H1 (cell line): ENCODE measurements at regions not wholly inside any gene's neighbourhood (a gene's known extent, or its start where the extent isn't known, plus 50 kb on each side); places are given as distances from the start of the nearest gene placed in this dataset.

Experiments
- CTCF ChIA-PET: fragments of 300-600 bp; sonication (Branson Sonifier 250); formaldehyde crosslinking; loops from one replicate; lab custom pipeline; 2021; ENCODE audit not compliant: partially characterized antibody; lab: Charles Lee
- POLR2A ChIA-PET: fragments of 300-600 bp; sonication (Branson Sonifier 250); formaldehyde crosslinking; loops from one replicate; lab custom pipeline; 2021; ENCODE audit warnings: inconsistent platforms; ENCODE audit not compliant: partially characterized antibody; lab: Charles Lee
- DNase-seq, 2 experiments: peaks; one replicate each; pipeline versions ENCODE4 v3.0.0 to v3.0.0-alpha.2; 2010 to 2022; ENCODE audit warnings: low spot score in 2 of 2, low read depth in 1 of 2, mixed read lengths in 1 of 2
- FAIRE-seq: peaks from 2 replicates; lab custom pipeline; 2011; peaks lifted over from hg19 to GRCh38; lab: Jason Lieb, UNC
- H2AFZ ChIP-seq: 2 replicates; pipeline ENCODE4 v1.8.1; 2012; ENCODE audit warnings: low read length, inconsistent platforms
- H2AK5ac ChIP-seq: 2 replicates; pipeline ENCODE4 v1.6.1; 2013; ENCODE audit warnings: low read depth, low read length
- H2BK120ac ChIP-seq: replicated peaks from 2 replicates; pipeline ENCODE3; 2013; ENCODE audit warnings: low read depth, low read length, inconsistent platforms
- H2BK12ac ChIP-seq: 2 replicates; pipeline ENCODE4 v1.6.1; 2013; ENCODE audit warnings: low read depth, low read length
- H2BK15ac ChIP-seq: 2 replicates; pipeline ENCODE4 v1.6.1; 2013; ENCODE audit warnings: low read length
- H2BK20ac ChIP-seq: 2 replicates; pipeline ENCODE4 v1.6.1; 2013; ENCODE audit warnings: low read length
- H2BK5ac ChIP-seq: 2 replicates; pipeline ENCODE4 v1.6.1; 2013; ENCODE audit warnings: low read depth, low read length
- H3K14ac ChIP-seq: 2 replicates; pipeline ENCODE4 v1.6.1; 2013; ENCODE audit warnings: inconsistent platforms; ENCODE audit not compliant: insufficient read length
- H3K18ac ChIP-seq: 2 replicates; pipeline ENCODE4 v1.6.1; 2013; ENCODE audit warnings: low read length; ENCODE audit errors: extremely low read depth
- H3K23ac ChIP-seq: 2 replicates; pipeline ENCODE4 v1.6.1; 2013; ENCODE audit warnings: inconsistent platforms; ENCODE audit not compliant: insufficient read length
- H3K23me2 ChIP-seq: 2 replicates; pipeline ENCODE4 v1.6.1; 2013; ENCODE audit warnings: low read depth, low read length
- H3K27ac ChIP-seq: 2 replicates; pipeline ENCODE4 v1.6.1; 2011; ENCODE audit warnings: low read depth, low read length, inconsistent platforms
- H3K27me3 ChIP-seq, 4 experiments: replicated peaks in 1 of 4; 1 replicate in 1 of 4; 2 replicates in 3 of 4; pipeline versions ENCODE4 v1.6.1 to v1.8.1; 2011 to 2013; ENCODE audit warnings: low read length in 3 of 4, mild to moderate bottlenecking in 3 of 4, inconsistent platforms in 2 of 4, mixed read lengths in 2 of 4, moderate library complexity in 1 of 4; ENCODE audit not compliant: control insufficient read depth in 3 of 4, insufficient read depth in 3 of 4; ENCODE audit errors: extremely low read depth in 1 of 4
- H3K36me3 ChIP-seq, 4 experiments: 2 replicates each; pipeline versions ENCODE4 v1.6.1 to v1.8.1; 2011 to 2013; ENCODE audit warnings: mild to moderate bottlenecking in 4 of 4, low read length in 3 of 4, moderate library complexity in 2 of 4, control low read depth in 1 of 4, inconsistent platforms in 1 of 4; ENCODE audit not compliant: insufficient read depth in 4 of 4, control insufficient read depth in 2 of 4
- H3K4ac ChIP-seq: replicated peaks from 2 replicates; pipeline ENCODE3; 2013; ENCODE audit warnings: low read length, low read depth, mixed read lengths, inconsistent platforms; ENCODE audit not compliant: insufficient read length
- H3K4me1 ChIP-seq, 4 experiments: replicated peaks in 1 of 4; 1 replicate in 1 of 4; 2 replicates in 3 of 4; pipeline versions ENCODE4 v1.6.1 to v1.8.1; 2011 to 2013; ENCODE audit warnings: low read length in 3 of 4, inconsistent platforms in 2 of 4, mixed read lengths in 1 of 4; ENCODE audit not compliant: insufficient read depth in 4 of 4, control insufficient read depth in 3 of 4
- H3K4me2 ChIP-seq, 2 experiments: 2 replicates each; pipeline versions ENCODE4 v1.6.1 to v1.8.1; 2011 to 2013; ENCODE audit warnings: low read depth in 2 of 2, low read length in 2 of 2, control low read depth in 1 of 2, inconsistent platforms in 1 of 2, mild to moderate bottlenecking in 1 of 2; ENCODE audit not compliant: insufficient read depth in 1 of 2
- H3K4me3 ChIP-seq, 4 experiments: fragments of 200-600, 300-600 bp in 1 of 4; sonication (generic), shearing (Covaris generic), sonication (Bioruptor Twin) in 1 of 4; 2 replicates each; pipeline versions ENCODE4 v1.5.1 to v1.8.1; 2011 to 2016; ENCODE audit warnings: low read length in 4 of 4, low read depth in 3 of 4, control low read depth in 2 of 4, inconsistent platforms in 2 of 4, mild to moderate bottlenecking in 2 of 4, mixed read lengths in 1 of 4, moderate library complexity in 1 of 4; ENCODE audit not compliant: insufficient read depth in 2 of 4; ENCODE audit errors: extremely low read depth in 1 of 4
- H3K56ac ChIP-seq: replicated peaks from 2 replicates; pipeline ENCODE3; 2013; ENCODE audit warnings: low read depth, mild to moderate bottlenecking, mixed read lengths, low read length, inconsistent platforms; ENCODE audit not compliant: insufficient read length
- H3K79me1 ChIP-seq: 2 replicates; pipeline ENCODE4 v1.6.1; 2013; ENCODE audit warnings: low read depth, low read length, control low read depth
- H3K79me2 ChIP-seq, 2 experiments: 2 replicates each; pipeline versions ENCODE4 v1.6.1 to v1.8.1; 2012 to 2013; ENCODE audit warnings: low read length in 2 of 2, mild to moderate bottlenecking in 2 of 2, inconsistent platforms in 1 of 2; ENCODE audit not compliant: insufficient read depth in 2 of 2, control insufficient read depth in 1 of 2
- H3K9ac ChIP-seq, 4 experiments: replicated peaks in 1 of 4; 1 replicate in 1 of 4; 2 replicates in 3 of 4; pipeline versions ENCODE4 v1.6.1 to v1.8.1; 2011 to 2013; ENCODE audit warnings: low read depth in 3 of 4, low read length in 3 of 4, control low read depth in 2 of 4, mild to moderate bottlenecking in 2 of 4, moderate library complexity in 2 of 4, inconsistent platforms in 1 of 4; ENCODE audit errors: extremely low read depth in 1 of 4
- H3K9me3 ChIP-seq, 2 experiments: 2 replicates each; pipeline versions ENCODE4 v1.6.1 to v1.8.1; 2012 to 2013; ENCODE audit warnings: mild to moderate bottlenecking in 2 of 2, moderate library complexity in 2 of 2, control low read depth in 1 of 2, inconsistent platforms in 1 of 2, low read depth in 1 of 2, low read length in 1 of 2, mixed read lengths in 1 of 2; ENCODE audit not compliant: insufficient read depth in 2 of 2
- H4K20me1 ChIP-seq, 2 experiments: replicated peaks in 1 of 2; 2 replicates each; pipeline versions ENCODE3 to v1.8.1; 2011 to 2013; ENCODE audit warnings: inconsistent platforms in 2 of 2, low read length in 2 of 2, mild to moderate bottlenecking in 1 of 2; ENCODE audit not compliant: insufficient read depth in 2 of 2, control insufficient read depth in 1 of 2
- H4K5ac ChIP-seq: 2 replicates; pipeline ENCODE4 v1.6.1; 2013; ENCODE audit warnings: low read length, low read depth, mixed read lengths, inconsistent platforms; ENCODE audit not compliant: insufficient read length
- H4K8ac ChIP-seq: 2 replicates; pipeline ENCODE4 v1.8.0; 2013; ENCODE audit warnings: mild to moderate bottlenecking, moderate library complexity, low read length, inconsistent platforms; ENCODE audit not compliant: insufficient read depth; ENCODE audit errors: extremely low read depth
- H4K91ac ChIP-seq: replicated peaks from 2 replicates; pipeline ENCODE3; 2013; ENCODE audit warnings: low read length, mixed read lengths, inconsistent platforms; ENCODE audit not compliant: insufficient read length
- CTBP2 ChIP-seq: IDR thresholded peaks from 2 replicates; pipeline ENCODE4 v1.7.0; 2011; ENCODE audit warnings: borderline replicate concordance, mild to moderate bottlenecking, moderate library complexity, mixed read lengths, low read length; ENCODE audit not compliant: insufficient read depth, insufficient read length
- CTCF ChIP-seq, 3 experiments: IDR thresholded peaks; 1 replicate in 2 of 3; 2 replicates in 1 of 3; pipeline versions ENCODE4 v1.5.1 to v1.6.1; 2011; ENCODE audit warnings: low read length in 3 of 3, mild to moderate bottlenecking in 3 of 3, inconsistent platforms in 2 of 3, low read depth in 1 of 3, moderate library complexity in 1 of 3; ENCODE audit not compliant: insufficient read depth in 1 of 3; ENCODE audit errors: control extremely low read depth in 1 of 3
- JUN ChIP-seq: IDR thresholded peaks from 2 replicates; pipeline ENCODE4 v1.6.1; 2011; ENCODE audit warnings: low read depth, mild to moderate bottlenecking, improper control_type of control experiment, low read length
- NANOG ChIP-seq: IDR thresholded peaks from 2 replicates; pipeline ENCODE4 v1.6.1; 2011; ENCODE audit warnings: low read length, low read depth, mild to moderate bottlenecking, inconsistent platforms; ENCODE audit not compliant: insufficient read depth, poor library complexity, severe bottlenecking
- SRF ChIP-seq: IDR thresholded peaks from 2 replicates; pipeline ENCODE4 v1.6.1; 2011; ENCODE audit warnings: mild to moderate bottlenecking, low read depth, low read length, moderate library complexity
- TBP ChIP-seq: IDR thresholded peaks from 2 replicates; pipeline ENCODE4 v1.6.1; 2011; ENCODE audit warnings: low read depth, low read length, improper control_type of control experiment
- TEAD4 ChIP-seq: IDR thresholded peaks from 2 replicates; pipeline ENCODE4 v1.6.1; 2012; ENCODE audit warnings: low read depth, low read length, inconsistent platforms, mixed read lengths
- WGBS, 2 experiments: shearing (Covaris generic) in 1 of 2; methylation state at CpG; one replicate each; pipeline versions ENCODE4 v1.1.6 to v1.1.7; 2013 to 2015; ENCODE audit warnings: low lambda C conversion rate in 2 of 2, mixed read lengths in 2 of 2, inconsistent platforms in 1 of 2, low coverage in 1 of 2, missing lambda C conversion rate in 1 of 2; ENCODE audit not compliant: insufficient replicate concordance in 2 of 2, insufficient coverage in 1 of 2, insufficient read length in 1 of 2; ENCODE audit errors: extremely low coverage in 1 of 2, missing lambda C conversion rate in 1 of 2; 5-methylcytosine and 5-hydroxymethylcytosine counted together

DNA sequence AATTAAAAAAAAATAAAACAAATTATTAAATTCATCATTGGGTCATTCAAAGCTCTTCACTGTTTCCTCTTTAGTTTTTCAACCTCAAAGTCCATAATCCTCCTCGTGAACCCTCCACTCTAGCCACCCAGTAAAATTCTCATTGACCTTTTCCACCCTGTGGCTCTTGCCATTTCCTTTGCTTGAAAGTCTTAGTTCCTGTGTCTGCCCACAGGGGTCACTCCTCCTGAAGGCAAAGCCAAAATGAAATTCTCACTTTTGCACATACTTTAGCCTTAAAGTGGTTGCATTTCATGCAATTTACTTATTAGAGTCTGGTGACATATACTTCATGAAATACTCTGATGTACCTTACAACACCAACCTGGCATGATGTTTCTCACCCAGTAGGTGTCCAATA lies 263.7 kb downstream of the BMP2 start:
- H3K23ac ChIP-seq: no peak overlapping the region
- H3K79me2 ChIP-seq: no peaks in the 10 kb centered on the region
- H4K91ac ChIP-seq: no peak overlapping the region
- H3K14ac ChIP-seq: no peak overlapping the region
- H2BK15ac ChIP-seq: no peak overlapping the region
- H4K8ac ChIP-seq: no peak overlapping the region
- no peak overlapping the region for H2AK5ac ChIP-seq
- no peak overlapping the region for H2BK20ac ChIP-seq
- no peak overlapping the region for H3K18ac ChIP-seq
- H2AFZ ChIP-seq: no peak overlapping the region
- H2BK5ac ChIP-seq: no peak overlapping the region
- H3K27me3 ChIP-seq: no peaks in the 10 kb centered on the region
- H3K23me2 ChIP-seq: no peaks in the 10 kb centered on the region
- CTCF ChIA-PET: interaction anchor here (0.7 to 2.3 kb wide), 22 partner anchors 9 to 831 kb away, joined by 3 to 13 read pairs (median 4); no protein-coding TSS in a partner anchor
- H3K27ac ChIP-seq: no peak overlapping the region
- no peak overlapping the region for H3K4me2 ChIP-seq
- H3K4ac ChIP-seq: no peak overlapping the region
- POLR2A ChIA-PET: no interaction called here
- no peaks in the 10 kb centered on the region for H3K79me1 ChIP-seq
- no peaks in the 10 kb centered on the region for H4K20me1 ChIP-seq
- no peak overlapping the region for H3K4me3 ChIP-seq
- no peak overlapping the region for H2BK120ac ChIP-seq
- no peak for DNase-seq
- no peaks in the 10 kb centered on the region for H3K36me3 ChIP-seq
- no peaks in the 10 kb centered on the region for H3K4me1 ChIP-seq
- no peak overlapping the region for H4K5ac ChIP-seq
- H3K56ac ChIP-seq: no peak overlapping the region
- 63% methylated on average over 1 of the region's 1 CpG; no CpG with 5 or more reads in 1 of the 2 experiments for WGBS, 2 experiments
- no peak overlapping the region for H2BK12ac ChIP-seq
- no peak for FAIRE-seq
- H3K9me3 ChIP-seq: no peaks in the 10 kb centered on the region
- H3K9ac ChIP-seq: no peak overlapping the region
- TF ChIP-seq CTBP2 (no peak), TEAD4 (no peak), TBP (no peak), CTCF (IDR thresholded peaks at IDR 0.05; ENCODE audit: control extremely low read depth in 1 of 3, insufficient read depth in 1 of 3, low read depth in 1 of 3, low read length in 3 of 3) (peak in 2 of 3 experiments; percentile 44 to 61; a peak in 3 of 4 replicates), JUN (no peak), NANOG (no peak), SRF (no peak)
